K562 (cell line): ENCODE measurements at regions not wholly inside any gene's neighbourhood (a gene's known extent, or its start where the extent isn't known, plus 50 kb on each side); places are given as distances from the start of the nearest gene placed in this dataset.

Source experiments
- ATAC-seq: fragments of 200-7000 bp; cut with Tn5 transposase; 3 replicates; pipeline ENCODE4 v1.9.1; 2020; ENCODE audit warnings: moderate library complexity
- BruUV-seq: library from RNA; stranded (reverse); fragments of 400-500 nt; replicated peaks from 2 replicates; lab custom pipeline; 2021; lab: Mats Ljungman, UMichigan
- CTCF ChIA-PET: fragments of 300-600 bp; formaldehyde crosslinking; extraction: SDS; loops from one replicate; lab custom pipeline; 2021; ENCODE audit warnings: low intra/inter-chr PET ratio; lab: Yijun Ruan, JAX
- POLR2A ChIA-PET: fragments of 300-600, 350-650 bp; sonication (Branson Sonifier 250); formaldehyde crosslinking; extraction: SDS; loops from one replicate; lab custom pipeline; 2021; ENCODE audit warnings: antibody characterized with exemption, inconsistent platforms; lab: Yijun Ruan, JAX
- DNase-seq, 4 experiments: peaks; one replicate each; pipeline versions ENCODE4 v3.0.0 to v3.0.0-alpha.2; 2011 to 2018; ENCODE audit warnings: low spot score in 3 of 4, mixed read lengths in 3 of 4; ENCODE audit errors: extremely low read depth in 1 of 4
- FAIRE-seq: peaks from 2 replicates; lab custom pipeline; 2011; peaks lifted over from hg19 to GRCh38; lab: Jason Lieb, UNC
- H2AFZ ChIP-seq: 2 replicates; pipeline ENCODE4 v1.6.0; 2011; ENCODE audit warnings: low read depth, low read length, control low read depth, inconsistent platforms
- H3K27ac ChIP-seq: fragments of 200-600 bp; 3 replicates; pipeline ENCODE4 v1.8.0; 2011; ENCODE audit warnings: low read depth, mild to moderate bottlenecking, control low read depth, inconsistent platforms, low read length, moderate library complexity, mixed read lengths; ENCODE audit errors: extremely low read depth
- H3K27me3 ChIP-seq, 2 experiments: fragments of 300-600 bp in 1 of 2; 2 replicates in 1 of 2; 3 replicates in 1 of 2; pipeline versions ENCODE4 v1.6.0 to v1.8.0; 2011; ENCODE audit warnings: inconsistent platforms in 2 of 2, low read length in 2 of 2, mild to moderate bottlenecking in 1 of 2, mixed read lengths in 1 of 2, moderate library complexity in 1 of 2; ENCODE audit not compliant: control insufficient read depth in 2 of 2, insufficient read depth in 2 of 2
- H3K36me3 ChIP-seq: fragments of 300-600 bp; 3 replicates; pipeline ENCODE4 v1.8.0; 2011; ENCODE audit warnings: mild to moderate bottlenecking, low read length, inconsistent platforms; ENCODE audit not compliant: control insufficient read depth, insufficient read depth
- H3K4me1 ChIP-seq, 2 experiments: fragments of 200-600 bp in 1 of 2; replicated peaks in 1 of 2; 2 replicates in 1 of 2; 3 replicates in 1 of 2; pipeline versions ENCODE4 v1.5.1 to v1.8.0; 2011; ENCODE audit warnings: inconsistent platforms in 2 of 2, low read length in 2 of 2, mild to moderate bottlenecking in 1 of 2, mixed read lengths in 1 of 2, moderate library complexity in 1 of 2; ENCODE audit not compliant: control insufficient read depth in 2 of 2, insufficient read depth in 2 of 2
- H3K4me2 ChIP-seq: 2 replicates; pipeline ENCODE4 v1.6.1; 2011; ENCODE audit warnings: low read length, control low read depth, inconsistent platforms, mixed read lengths; ENCODE audit not compliant: insufficient read depth
- H3K4me3 ChIP-seq: fragments of 200-600 bp; sonication (generic), shearing (Covaris generic); 2 replicates; pipeline ENCODE4 v1.5.1; 2016; ENCODE audit warnings: control low read depth, inconsistent platforms
- H3K79me2 ChIP-seq: fragments of 200-600 bp; 3 replicates; pipeline ENCODE4 v1.8.0; 2011; ENCODE audit warnings: low read length, inconsistent platforms; ENCODE audit not compliant: control insufficient read depth, insufficient read depth
- H3K9ac ChIP-seq, 2 experiments: 2 replicates each; pipeline versions ENCODE4 v1.6.0 to v1.6.1; 2011; ENCODE audit warnings: low read depth in 2 of 2, low read length in 2 of 2, control low read depth in 1 of 2, inconsistent platforms in 1 of 2, mild to moderate bottlenecking in 1 of 2, mixed read lengths in 1 of 2; ENCODE audit not compliant: insufficient read depth in 1 of 2
- H3K9me1 ChIP-seq: one replicate; pipeline ENCODE4 v1.6.0; 2011; ENCODE audit warnings: inconsistent platforms, mild to moderate bottlenecking, low read length, moderate library complexity; ENCODE audit not compliant: control insufficient read depth, insufficient read depth
- H3K9me3 ChIP-seq: replicated peaks from 2 replicates; pipeline ENCODE4 v1.5.1; 2011; ENCODE audit warnings: low read depth, low read length, inconsistent platforms; ENCODE audit not compliant: control insufficient read depth, insufficient read depth
- H4K20me1 ChIP-seq: replicated peaks from 2 replicates; pipeline ENCODE4 v1.6.1; 2011; ENCODE audit warnings: low read length, inconsistent platforms, mixed read lengths; ENCODE audit not compliant: control insufficient read depth, insufficient read depth
- RNF219 ChIP-seq: fragments of 250-450 bp; sonication (Bioruptor Pico); IDR thresholded peaks from 2 replicates; pipeline ENCODE4 v1.5.0; 2022; ENCODE audit warnings: mild to moderate bottlenecking
- ZBTB26 ChIP-seq: fragments of 450-650 bp; formaldehyde crosslinking; IDR thresholded peaks from 2 replicates; pipeline ENCODE4 v1.4.0; 2022; ENCODE audit warnings: missing genetic modification characterization
- ZBTB5 ChIP-seq: fragments of 450-650 bp; IDR thresholded peaks from 2 replicates; pipeline ENCODE4 v1.6.1; 2017; ENCODE audit warnings: antibody characterized with exemption
- ZC3H4 ChIP-seq: sonication (generic); formaldehyde crosslinking; IDR thresholded peaks from 2 replicates; pipeline ENCODE4 v1.9.0; 2021; ENCODE audit warnings: missing genetic modification reagents, borderline replicate concordance
- WGBS: fragments of 100-300 bp; shearing (Covaris generic); methylation state at CpG from one replicate; pipeline ENCODE4 v1.1.6; 2016; ENCODE audit warnings: low coverage, mixed read lengths; ENCODE audit not compliant: insufficient coverage; ENCODE audit errors: missing lambda C conversion rate; 5-methylcytosine and 5-hydroxymethylcytosine counted together
- in situ Hi-C: fragments of 300-500 bp; cut with MboI; formaldehyde crosslinking; loops from 4 replicates; pipeline ENCODE4 v1.15.0; 2018; ENCODE audit warnings: inconsistent platforms, mixed read lengths
- intact Hi-C: fragments of 100-400 bp; cut with micrococcal nuclease; formaldehyde crosslinking; loops from 2 replicates; pipeline ENCODE4 v1.14.2; 2022

- CTCF ChIA-PET, result no interaction called here
- FAIRE-seq (no peak), ATAC-seq (no peak), DNase-seq (no peak)
- Histone ChIP-seq H3K4me1 (peaks cover 3 to 5% of the 10 kb centered on the region in 2 experiments; a peak in 3 of 5 replicates), H4K20me1 (no peaks in the 10 kb centered on the region), H3K4me3 (no peak overlapping the region), H3K9me1 (no peaks in the 10 kb centered on the region), H3K27me3 (no peaks in the 10 kb centered on the region), H3K27ac (no peak overlapping the region), H3K36me3 (no peaks in the 10 kb centered on the region), H3K9ac (no peak overlapping the region), H3K9me3 (no peaks in the 10 kb centered on the region), H3K4me2 (no peak overlapping the region), H3K79me2 (no peaks in the 10 kb centered on the region), H2AFZ (no peak overlapping the region)
- TF ChIP-seq ZBTB5, result no peak
- no peak for TF ChIP-seq RNF219 (CRISPR knock-in tag)
- TF ChIP-seq ZBTB26 (CRISPR knock-in tag), result no peak
- TF ChIP-seq ZC3H4 (CRISPR knock-in tag), result no peak
- no TSS peak for BruUV-seq
- POLR2A ChIA-PET, result no interaction called here
- intact Hi-C loops (no loop called here), in situ Hi-C loops (no loop called here)
- WGBS, result 36% methylated on average over 3 of the region's 3 CpGs
Observed at GRCh38 chr14:30292541-30292940, 266.4 kb upstream of the G2E3 start.
